ENCODE measurements at regions not wholly inside any gene's neighbourhood (a gene's known extent, or its start where the extent isn't known, plus 50 kb on each side); places are given as distances from the start of the nearest gene placed in this dataset.
"Not testable (repeated sequence)": the region's sequence is repeated elsewhere in the genome, so short reads cannot be mapped to it uniquely, and the experiment has no call there.

DNA sequence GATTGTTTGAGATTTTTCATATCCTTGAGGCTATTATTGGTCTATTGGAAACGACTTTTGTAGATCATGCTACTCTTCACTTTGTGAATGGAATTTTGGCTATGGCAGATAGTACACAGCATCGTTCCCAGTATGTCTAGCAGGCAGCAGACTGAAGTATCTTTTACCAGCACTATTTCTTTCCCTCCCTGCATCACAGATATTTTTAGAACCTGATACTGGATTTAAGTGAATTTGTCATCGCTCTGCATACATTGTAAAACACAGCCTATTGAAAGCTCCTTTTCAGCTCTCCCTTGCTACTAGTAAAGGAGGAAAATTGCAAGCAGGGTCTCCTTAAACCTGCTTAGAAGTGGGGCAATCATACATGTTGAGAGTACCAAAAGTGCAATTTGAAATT is 133.6 kb downstream of the LUZP4 start:
- Histone ChIP-seq H3K9ac (ENCODE audit: low read length) (no peak overlapping the region), H2AFZ (ENCODE audit: low read depth, low read length) (no peak overlapping the region), H3K4me2 (ENCODE audit: low read length) (no peak overlapping the region), H3K9me3 (ENCODE audit: insufficient read depth, low read length) (no peaks in the 10 kb centered on the region), H3K79me2 (ENCODE audit: low read length) (no peaks in the 10 kb centered on the region), H3K4me3 (ENCODE audit: low read length) (no peak overlapping the region), H3K27ac (ENCODE audit: low read length) (no peak overlapping the region), H3K4me1 (ENCODE audit: low read length) (no peaks in the 10 kb centered on the region), H4K20me1 (ENCODE audit: insufficient read depth, low read length) (no peaks in the 10 kb centered on the region), H3K27me3 (ENCODE audit: low read depth, low read length) (no peaks in the 10 kb centered on the region), H3K36me3 (replicated peaks; ENCODE audit: low read depth, low read length) (no peaks in the 10 kb centered on the region)
- TF ChIP-seq, protein P1, sequence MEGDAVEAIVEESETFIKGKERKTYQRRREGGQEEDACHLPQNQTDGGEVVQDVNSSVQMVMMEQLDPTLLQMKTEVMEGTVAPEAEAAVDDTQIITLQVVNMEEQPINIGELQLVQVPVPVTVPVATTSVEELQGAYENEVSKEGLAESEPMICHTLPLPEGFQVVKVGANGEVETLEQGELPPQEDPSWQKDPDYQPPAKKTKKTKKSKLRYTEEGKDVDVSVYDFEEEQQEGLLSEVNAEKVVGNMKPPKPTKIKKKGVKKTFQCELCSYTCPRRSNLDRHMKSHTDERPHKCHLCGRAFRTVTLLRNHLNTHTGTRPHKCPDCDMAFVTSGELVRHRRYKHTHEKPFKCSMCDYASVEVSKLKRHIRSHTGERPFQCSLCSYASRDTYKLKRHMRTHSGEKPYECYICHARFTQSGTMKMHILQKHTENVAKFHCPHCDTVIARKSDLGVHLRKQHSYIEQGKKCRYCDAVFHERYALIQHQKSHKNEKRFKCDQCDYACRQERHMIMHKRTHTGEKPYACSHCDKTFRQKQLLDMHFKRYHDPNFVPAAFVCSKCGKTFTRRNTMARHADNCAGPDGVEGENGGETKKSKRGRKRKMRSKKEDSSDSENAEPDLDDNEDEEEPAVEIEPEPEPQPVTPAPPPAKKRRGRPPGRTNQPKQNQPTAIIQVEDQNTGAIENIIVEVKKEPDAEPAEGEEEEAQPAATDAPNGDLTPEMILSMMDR (IDR thresholded peaks at IDR 0.05; ENCODE audit: low read depth, low read length) = no peak
- TF ChIP-seq EZH2phosphoT487 (IDR thresholded peaks at IDR 0.05; ENCODE audit: low read depth) = no peak

DNA sequence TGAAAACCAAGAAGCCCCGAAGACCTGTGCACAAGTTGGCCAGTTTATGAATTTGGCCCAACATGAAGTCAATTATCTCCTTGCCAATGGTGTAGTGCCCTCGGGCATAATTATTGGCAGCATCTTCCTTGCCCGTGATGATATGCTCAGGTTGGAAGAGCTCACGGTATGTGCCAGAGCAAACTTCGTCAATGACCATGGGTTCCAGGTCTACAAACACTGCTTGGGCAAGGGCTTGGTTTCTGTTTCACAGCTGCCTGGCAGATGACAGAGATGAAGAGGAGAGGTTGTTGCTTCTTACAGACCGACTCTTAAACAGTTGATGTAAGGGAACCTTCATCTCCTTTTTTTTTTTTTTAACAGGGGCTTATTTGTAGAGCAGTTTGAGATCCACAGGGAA is 135.6 kb upstream of the PLS3 start:
- no peaks in the 10 kb centered on the region for H3K4me1 ChIP-seq (ENCODE audit: low read length)
- no peak overlapping the region for H3K27ac ChIP-seq (ENCODE audit: low read length)
- H4K20me1 ChIP-seq (ENCODE audit: insufficient read depth, low read length) = no peaks in the 10 kb centered on the region
- no peaks in the 10 kb centered on the region for H3K27me3 ChIP-seq (ENCODE audit: low read depth, low read length)
- H3K4me3 ChIP-seq (ENCODE audit: low read length) = no peak overlapping the region
- H3K9ac ChIP-seq (ENCODE audit: low read length) = no peak overlapping the region
- H3K9me3 ChIP-seq (ENCODE audit: insufficient read depth, low read length) = no peaks in the 10 kb centered on the region
- TF ChIP-seq EZH2phosphoT487 (IDR thresholded peaks at IDR 0.05; ENCODE audit: low read depth) = no peak
- TF ChIP-seq, protein P1 (IDR thresholded peaks at IDR 0.05; ENCODE audit: low read depth, low read length) = no peak
- no peaks in the 10 kb centered on the region for H3K79me2 ChIP-seq (ENCODE audit: low read length)
- no peaks in the 10 kb centered on the region for H3K36me3 ChIP-seq (replicated peaks; ENCODE audit: low read depth, low read length)
- no peak overlapping the region for H2AFZ ChIP-seq (ENCODE audit: low read depth, low read length)
- no peak overlapping the region for H3K4me2 ChIP-seq (ENCODE audit: low read length)

DNA sequence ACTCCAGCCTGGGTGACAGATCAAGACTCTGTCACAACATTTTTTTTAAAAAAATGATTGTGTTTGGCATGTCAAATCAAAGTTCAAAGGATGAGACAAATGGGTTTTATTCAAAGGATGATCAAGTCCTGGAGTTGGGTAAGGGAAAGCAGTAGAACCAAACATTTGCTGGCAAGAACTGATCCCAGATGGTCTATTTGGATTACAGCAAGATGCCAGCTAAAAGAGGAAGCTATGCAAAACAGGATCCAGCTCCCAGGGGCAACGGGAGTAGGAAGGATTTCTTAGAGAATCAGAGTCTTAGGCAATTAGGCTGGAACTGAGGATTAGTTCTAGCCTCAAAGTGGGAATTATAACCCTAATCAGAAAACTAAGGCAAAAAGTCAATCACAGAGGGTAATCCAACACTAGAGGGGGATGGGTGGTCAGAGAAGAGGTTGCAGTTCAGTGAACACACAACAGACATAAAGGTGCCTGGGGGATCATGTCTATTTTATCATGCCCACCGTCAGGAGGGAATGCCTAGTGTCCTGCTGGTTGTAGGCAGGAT is 133.0 kb upstream of the PLS3 start:
- H3K4me1 ChIP-seq (ENCODE audit: low read length) = no peaks in the 10 kb centered on the region
- no peaks in the 10 kb centered on the region for H3K36me3 ChIP-seq (replicated peaks; ENCODE audit: low read depth, low read length)
- H3K27me3 ChIP-seq (ENCODE audit: low read depth, low read length) = no peaks in the 10 kb centered on the region
- no peak overlapping the region for H3K4me2 ChIP-seq (ENCODE audit: low read length)
- no peak overlapping the region for H3K4me3 ChIP-seq (ENCODE audit: low read length)
- no peaks in the 10 kb centered on the region for H3K9me3 ChIP-seq (ENCODE audit: insufficient read depth, low read length)
- no peaks in the 10 kb centered on the region for H4K20me1 ChIP-seq (ENCODE audit: insufficient read depth, low read length)
- no peaks in the 10 kb centered on the region for H3K79me2 ChIP-seq (ENCODE audit: low read length)
- no peak overlapping the region for H2AFZ ChIP-seq (ENCODE audit: low read depth, low read length)
- H3K27ac ChIP-seq (ENCODE audit: low read length) = no peak overlapping the region
- TF ChIP-seq, protein P1 (IDR thresholded peaks at IDR 0.05; ENCODE audit: low read depth, low read length) = no peak
- no peak for TF ChIP-seq EZH2phosphoT487 (IDR thresholded peaks at IDR 0.05; ENCODE audit: low read depth)
- H3K9ac ChIP-seq (ENCODE audit: low read length) = no peak overlapping the region

DNA sequence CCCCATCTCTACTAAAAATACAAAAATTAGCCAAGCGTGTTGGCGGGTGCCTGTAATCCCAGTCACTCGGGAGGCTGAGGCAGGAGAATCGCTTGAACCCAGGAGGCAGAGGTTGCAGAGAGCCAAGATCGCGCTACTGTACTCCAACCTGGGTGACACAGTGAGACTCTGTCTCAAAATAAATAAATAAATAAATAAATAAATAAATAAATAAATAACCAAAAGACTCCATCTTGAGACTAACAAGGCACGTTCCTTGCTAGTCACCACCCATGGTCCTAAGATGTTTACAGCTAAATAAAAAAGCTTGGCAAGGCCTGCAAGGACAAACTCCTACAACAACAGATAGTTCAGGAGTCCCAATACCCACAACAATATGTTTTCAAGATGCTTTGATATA is 126.1 kb upstream of the PLS3 start:
- not testable (repeated sequence) for H4K20me1 ChIP-seq (ENCODE audit: insufficient read depth, low read length); H3K9ac ChIP-seq (ENCODE audit: low read length); H3K27me3 ChIP-seq (ENCODE audit: low read depth, low read length)

More for the DNA sequence above, 126.1 kb upstream of the PLS3 start:
- not testable (repeated sequence) for H3K4me3 ChIP-seq (ENCODE audit: low read length); H3K4me2 ChIP-seq (ENCODE audit: low read length); H3K4me1 ChIP-seq (ENCODE audit: low read length); H3K27ac ChIP-seq (ENCODE audit: low read length); H3K36me3 ChIP-seq (replicated peaks; ENCODE audit: low read depth, low read length); H3K9me3 ChIP-seq (ENCODE audit: insufficient read depth, low read length); H2AFZ ChIP-seq (ENCODE audit: low read depth, low read length); H3K79me2 ChIP-seq (ENCODE audit: low read length)
